ENCODE measurements at regions not wholly inside any gene's neighbourhood (a gene's known extent, or its start where the extent isn't known, plus 50 kb on each side); places are given as distances from the start of the nearest gene placed in this dataset.

- no peaks in the 10 kb centered on the region for H3K9me1 ChIP-seq (ENCODE audit: insufficient read depth, low read length)
- no peak overlapping the region for H2AK9ac ChIP-seq (replicated peaks; ENCODE audit: low read depth, low read length, poor library complexity)
- TF ChIP-seq ELK1 (IDR thresholded peaks at IDR 0.05; ENCODE audit: borderline replicate concordance, low read depth, low read length) (no peak), NFE2L2 (IDR thresholded peaks at IDR 0.05; ENCODE audit: low read depth, low read length) (no peak), CHD1 (IDR thresholded peaks at IDR 0.05; ENCODE audit: low read depth, low read length) (no peak), SMC3 (IDR thresholded peaks at IDR 0.05; ENCODE audit: low read depth, low read length) (no peak), RFX5 (IDR thresholded peaks at IDR 0.05; ENCODE audit: low read depth, low read length) (no peak), MAZ (IDR thresholded peaks at IDR 0.05; ENCODE audit: borderline replicate concordance, low read depth, low read length) (no peak), MXI1 (IDR thresholded peaks at IDR 0.05; ENCODE audit: borderline replicate concordance, low read depth, low read length) (no peak), MAFK (IDR thresholded peaks at IDR 0.05; ENCODE audit: low read depth, low read length) (no peak), POLR2A (IDR thresholded peaks at IDR 0.05; ENCODE audit: low read depth, low read length) (no peak), RAD21 (IDR thresholded peaks at IDR 0.05; ENCODE audit: low read length) (no peak), BHLHE40 (IDR thresholded peaks at IDR 0.05; ENCODE audit: low read depth, low read length) (no peak), CEBPB (IDR thresholded peaks at IDR 0.05; ENCODE audit: low read depth, low read length) (no peak), RCOR1 (IDR thresholded peaks at IDR 0.05; ENCODE audit: insufficient replicate concordance, low read length) (no peak), FOS (IDR thresholded peaks at IDR 0.05; ENCODE audit: low read depth, low read length) (no peak)
- H3K79me1 ChIP-seq (ENCODE audit: low read depth in 1 of 2, low read length in 2 of 2): no peaks in the 10 kb centered on the region
- no peaks in the 10 kb centered on the region for H3K36me3 ChIP-seq (ENCODE audit: control insufficient read depth, insufficient read depth, low read length)
- no peak overlapping the region for H2BK120ac ChIP-seq (ENCODE audit: low read depth, low read length)
- H2AFZ ChIP-seq (replicated peaks; ENCODE audit: low read length, poor library complexity): no peak overlapping the region
- H3K4me3 ChIP-seq (ENCODE audit: insufficient read depth, low read depth, low read length): no peak overlapping the region
- no peak overlapping the region for H3K4ac ChIP-seq (ENCODE audit: low read depth, low read length)
- ATAC-seq (ENCODE audit: low read depth): no peak
- CTCF ChIA-PET: no interaction called here
- H3K14ac ChIP-seq (replicated peaks; ENCODE audit: low read depth, low read length): no peak overlapping the region
- H3K23ac ChIP-seq (ENCODE audit: low read depth, low read length): no peak overlapping the region
- intact Hi-C loops (cut with micrococcal nuclease): loop anchor here (1.0 kb wide), 1 partner anchor 19 kb away; no protein-coding TSS in a partner anchor
- no peak overlapping the region for H3K27ac ChIP-seq (ENCODE audit: insufficient read depth, low read length)
- H4K20me1 ChIP-seq (ENCODE audit: insufficient read depth, low read length): no peaks in the 10 kb centered on the region
- H2AK5ac ChIP-seq (ENCODE audit: low read depth, low read length): no peak overlapping the region
- no peaks in the 10 kb centered on the region for H3K4me1 ChIP-seq (ENCODE audit: control insufficient read depth, insufficient read depth, low read length)
- H3K18ac ChIP-seq (ENCODE audit: low read depth, low read length): no peak overlapping the region
- H4K91ac ChIP-seq (ENCODE audit: insufficient read depth, low read depth, low read length): no peak overlapping the region
- no peak overlapping the region for H2BK20ac ChIP-seq (ENCODE audit: low read depth, low read length)
- no peak overlapping the region for H3K4me2 ChIP-seq (ENCODE audit: low read depth, low read length)
- WGBS, 2 experiments (ENCODE audit: extremely low coverage in 2 of 2, insufficient read length in 1 of 2): no CpG with 5 or more reads among the region's 2 CpGs
- no peak overlapping the region for H2BK15ac ChIP-seq (ENCODE audit: low read depth, low read length)
- dilution Hi-C loops (cut with HindIII; ENCODE audit: low sequenced_read_pairs, unreplicated experiment): no loop called here
- POLR2A ChIA-PET (ENCODE audit: unreplicated experiment): interaction anchor here (0.5 kb wide), 1 partner anchor 984 kb away, joined by 12 read pairs; no protein-coding TSS in a partner anchor
- H3K9ac ChIP-seq (ENCODE audit: low read depth, low read length): no peak overlapping the region
- H3K27me3 ChIP-seq (ENCODE audit: control insufficient read depth, insufficient read depth, low read length): no peaks in the 10 kb centered on the region
- BruUV-seq (replicated peaks): no TSS peak
- no peak for DNase-seq
- H4K5ac ChIP-seq (ENCODE audit: low read depth, low read length): no peak overlapping the region
- 0 out of 2 replicates have a peak, but pooled peaks cover 6% of the 10 kb centered on the region for H3K9me3 ChIP-seq (ENCODE audit: control insufficient read depth, insufficient read depth, low read length)
- H2BK5ac ChIP-seq (ENCODE audit: low read depth, low read length, poor library complexity, severe bottlenecking): no peak overlapping the region
- no peak overlapping the region for H4K8ac ChIP-seq (ENCODE audit: low read depth in 2 of 2, low read length in 2 of 2)
- in situ Hi-C loops (cut with MboI; ENCODE audit: low sequenced_read_pairs): no loop called here
- H3K56ac ChIP-seq (ENCODE audit: extremely low read depth, insufficient read depth, low read length): no peak overlapping the region
Observed at GRCh38 chr10:107576746-107577145, 412.2 kb upstream of the SORCS1 start.

Data from IMR-90 (cell line).